Panc1 (cell line): ENCODE measurements at regions not wholly inside any gene's neighbourhood (a gene's known extent, or its start where the extent isn't known, plus 50 kb on each side); places are given as distances from the start of the nearest gene placed in this dataset.

Experiments
- ATAC-seq: fragments of 200-7000 bp; cut with Tn5 transposase; 2 replicates; pipeline ENCODE4 v1.9.1; 2020; ENCODE audit warnings: mild to moderate bottlenecking, moderate library complexity
- BruUV-seq: library from RNA; stranded (reverse); fragments of 400-500 nt; replicated peaks from 2 replicates; lab custom pipeline; 2021; lab: Mats Ljungman, UMichigan
- CTCF ChIA-PET: fragments of 300-600 bp; sonication (Branson Sonifier 250); formaldehyde crosslinking; loops from one replicate; lab custom pipeline; 2022; ENCODE audit warnings: antibody characterized with exemption; lab: Charles Lee
- POLR2A ChIA-PET: fragments of 300-600 bp; sonication (Branson Sonifier 250); formaldehyde crosslinking; loops from one replicate; lab custom pipeline; 2022; ENCODE audit warnings: antibody characterized with exemption; lab: Charles Lee
- DNase-seq: peaks from one replicate; pipeline ENCODE4 v3.0.0-alpha.2; 2010; ENCODE audit warnings: low read depth, low spot score
- H3K27ac ChIP-seq: 2 replicates; pipeline ENCODE4 v1.5.1; 2011; ENCODE audit warnings: mild to moderate bottlenecking, low read length, inconsistent platforms
- H3K27me3 ChIP-seq: fragments of 200-500 bp; sonication (Bioruptor generic); 2 replicates; pipeline ENCODE4 v1.6.0; 2014; ENCODE audit warnings: low read length, inconsistent platforms; ENCODE audit not compliant: control insufficient read depth, insufficient read depth
- H3K36me3 ChIP-seq: fragments of 200-500 bp; sonication (Bioruptor generic); 2 replicates; pipeline ENCODE4 v1.5.1; 2014; ENCODE audit warnings: inconsistent platforms, mild to moderate bottlenecking, low read length, moderate library complexity; ENCODE audit not compliant: control insufficient read depth, insufficient read depth
- H3K4me1 ChIP-seq: 2 replicates; pipeline ENCODE4 v1.5.1; 2011; ENCODE audit warnings: inconsistent platforms, mild to moderate bottlenecking, low read length, moderate library complexity; ENCODE audit not compliant: control insufficient read depth, insufficient read depth
- H3K4me3 ChIP-seq, 2 experiments: 2 replicates each; pipeline ENCODE4 v1.5.1; 2011 to 2012; ENCODE audit warnings: low read depth in 2 of 2, low read length in 2 of 2, mild to moderate bottlenecking in 2 of 2, inconsistent platforms in 1 of 2, moderate library complexity in 1 of 2
- H3K9me3 ChIP-seq: fragments of 200-500 bp; sonication (Bioruptor generic); 2 replicates; pipeline ENCODE4 v1.5.1; 2014; ENCODE audit warnings: low read depth, mild to moderate bottlenecking, inconsistent platforms, low read length, moderate library complexity; ENCODE audit not compliant: control insufficient read depth, insufficient read depth
- POLR2AphosphoS5 ChIP-seq: IDR thresholded peaks from 2 replicates; pipeline ENCODE4 v1.6.1; 2012; ENCODE audit warnings: mild to moderate bottlenecking, low read depth, low read length, moderate library complexity
- REST ChIP-seq, 2 experiments: IDR thresholded peaks; 2 replicates each; pipeline ENCODE4 v1.6.1; 2011 to 2012; ENCODE audit warnings: low read depth in 2 of 2, control low read depth in 1 of 2, low read length in 1 of 2, mild to moderate bottlenecking in 1 of 2, moderate library complexity in 1 of 2; ENCODE audit not compliant: insufficient read depth in 1 of 2
- SIN3A ChIP-seq: IDR thresholded peaks from 2 replicates; pipeline ENCODE4 v1.6.1; 2012; ENCODE audit warnings: low read depth, mild to moderate bottlenecking, low read length, moderate library complexity, borderline replicate concordance; ENCODE audit not compliant: insufficient read depth
- TCF7L2 ChIP-seq: IDR thresholded peaks from 2 replicates; pipeline ENCODE4 v1.6.1; 2011; ENCODE audit warnings: mild to moderate bottlenecking, low read depth, low read length, inconsistent platforms
- in situ Hi-C: cut with HindIII; loops from 2 replicates; pipeline ENCODE4 v1.10.0; 2016; ENCODE audit warnings: low sequenced_read_pairs, low pct_unique_long_range_greater_than_20kb
- intact Hi-C: fragments of 100-400 bp; cut with micrococcal nuclease; formaldehyde crosslinking; loops from one replicate; pipeline ENCODE4 v1.10.0; 2022; ENCODE audit not compliant: unreplicated experiment
- TF ChIP-seq, protein P1 (sequence below): fragments of 450-650 bp; IDR thresholded peaks from 2 replicates; pipeline ENCODE4 v1.5.1; 2017; ENCODE audit warnings: mild to moderate bottlenecking

DNA sequence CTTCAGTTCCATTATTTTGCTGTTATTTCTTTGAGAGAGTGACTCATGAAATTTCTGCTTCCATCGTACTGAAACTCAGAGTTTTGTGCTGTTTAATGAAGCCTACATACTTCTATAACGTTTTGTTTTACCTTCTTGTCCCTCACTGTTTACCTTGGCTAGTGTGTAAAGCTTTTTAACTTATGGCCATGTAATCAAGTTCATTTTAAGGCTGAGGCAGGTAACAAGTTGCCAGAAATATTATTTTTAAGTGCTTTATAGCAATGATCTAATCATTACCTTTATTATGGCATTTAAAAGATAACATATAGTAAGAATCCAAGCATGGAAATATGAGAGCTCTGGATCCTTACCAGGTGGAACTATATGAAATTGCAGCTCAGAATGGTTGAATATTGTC, 102.3 kb upstream of the FAT1 start:
- CTCF ChIA-PET, result no interaction called here
- Histone ChIP-seq H3K27ac (no peak overlapping the region), H3K27me3 (no peaks in the 10 kb centered on the region), H3K4me1 (no peaks in the 10 kb centered on the region), H3K36me3 (no peaks in the 10 kb centered on the region), H3K4me3 (no peak overlapping the region), H3K9me3 (no peaks in the 10 kb centered on the region)
- no TSS peak for BruUV-seq
- intact Hi-C loops (no loop called here), in situ Hi-C loops (no loop called here)
- TF ChIP-seq REST (IDR thresholded peaks at IDR 0.05; ENCODE audit: insufficient read depth in 1 of 2, low read depth in 2 of 2, low read length in 1 of 2), result no peak
- no peak for TF ChIP-seq TCF7L2
- TF ChIP-seq POLR2AphosphoS5, result no peak
- TF ChIP-seq SIN3A, result no peak
- TF ChIP-seq, protein P1, sequence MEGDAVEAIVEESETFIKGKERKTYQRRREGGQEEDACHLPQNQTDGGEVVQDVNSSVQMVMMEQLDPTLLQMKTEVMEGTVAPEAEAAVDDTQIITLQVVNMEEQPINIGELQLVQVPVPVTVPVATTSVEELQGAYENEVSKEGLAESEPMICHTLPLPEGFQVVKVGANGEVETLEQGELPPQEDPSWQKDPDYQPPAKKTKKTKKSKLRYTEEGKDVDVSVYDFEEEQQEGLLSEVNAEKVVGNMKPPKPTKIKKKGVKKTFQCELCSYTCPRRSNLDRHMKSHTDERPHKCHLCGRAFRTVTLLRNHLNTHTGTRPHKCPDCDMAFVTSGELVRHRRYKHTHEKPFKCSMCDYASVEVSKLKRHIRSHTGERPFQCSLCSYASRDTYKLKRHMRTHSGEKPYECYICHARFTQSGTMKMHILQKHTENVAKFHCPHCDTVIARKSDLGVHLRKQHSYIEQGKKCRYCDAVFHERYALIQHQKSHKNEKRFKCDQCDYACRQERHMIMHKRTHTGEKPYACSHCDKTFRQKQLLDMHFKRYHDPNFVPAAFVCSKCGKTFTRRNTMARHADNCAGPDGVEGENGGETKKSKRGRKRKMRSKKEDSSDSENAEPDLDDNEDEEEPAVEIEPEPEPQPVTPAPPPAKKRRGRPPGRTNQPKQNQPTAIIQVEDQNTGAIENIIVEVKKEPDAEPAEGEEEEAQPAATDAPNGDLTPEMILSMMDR, result no peak
- DNase-seq (no peak), ATAC-seq (no peak)
- POLR2A ChIA-PET, result no interaction called here

GRCh38 chr4:186826846-186827533, 103.3 kb upstream of the FAT1 start:
- BruUV-seq, result no TSS peak

More at GRCh38 chr4:186826846-186827533, 103.3 kb upstream of the FAT1 start:
- ChIA-PET CTCF (no interaction called here), POLR2A (interaction anchor here (0.5 kb wide), 1 partner anchor 420 kb away, joined by 3 read pairs; no protein-coding TSS in a partner anchor)
- Histone ChIP-seq H3K27ac (no peak overlapping the region), H3K9me3 (no peaks in the 10 kb centered on the region), H3K4me3 (no peak overlapping the region), H3K27me3 (no peaks in the 10 kb centered on the region), H3K4me1 (no peaks in the 10 kb centered on the region), H3K36me3 (no peaks in the 10 kb centered on the region)
- in situ Hi-C loops (no loop called here), intact Hi-C loops (no loop called here)
- DNase-seq (no peak), ATAC-seq (no peak)
- TF ChIP-seq SIN3A, result no peak
- TF ChIP-seq POLR2AphosphoS5, result no peak
- TF ChIP-seq, protein P1, result no peak
- no peak for TF ChIP-seq REST (IDR thresholded peaks at IDR 0.05; ENCODE audit: insufficient read depth in 1 of 2, low read depth in 2 of 2, low read length in 1 of 2)
- TF ChIP-seq TCF7L2, result no peak
